Renal pelvis (tissue), 1 donor: ENCODE measurements at regions not wholly inside any gene's neighbourhood (a gene's known extent, or its start where the extent isn't known, plus 50 kb on each side); places are given as distances from the start of the nearest gene placed in this dataset.

ENCODE experiments used
- DNase-seq: peaks from one replicate; pipeline ENCODE4 v3.0.0-alpha.2; 2013

GRCh38 chr2:144079803-144080202 is 440.1 kb downstream of the ZEB2 start:
- DNase-seq, result no peak

- peak; percentile 48 for DNase-seq
Measured at GRCh38 chr2:144078802-144079724, 440.9 kb downstream of the ZEB2 start.

- DNase-seq, result peak; percentile 77
Measured at GRCh38 chr2:144078106-144078505, 441.8 kb downstream of the ZEB2 start.

GRCh38 chr2:144074450-144074849 is 445.5 kb downstream of the ZEB2 start:
- DNase-seq, result no peak

- peak; percentile 41 for DNase-seq
Measured at GRCh38 chr2:144071461-144071860, 448.5 kb downstream of the ZEB2 start.

- DNase-seq, result no peak
Measured at GRCh38 chr2:144067506-144067905, 452.4 kb downstream of the ZEB2 start.

GRCh38 chr2:144063602-144064001 is 456.3 kb downstream of the ZEB2 start:
- no peak for DNase-seq

- DNase-seq, result no peak
Measured at GRCh38 chr2:144054911-144055310, 465.0 kb downstream of the ZEB2 start.

GRCh38 chr2:144052083-144052482 is 467.8 kb downstream of the ZEB2 start:
- no peak for DNase-seq

- no peak for DNase-seq
Measured at GRCh38 chr2:144049137-144049536, 470.8 kb downstream of the ZEB2 start.

GRCh38 chr2:144048631-144049060 is 471.3 kb downstream of the ZEB2 start:
- DNase-seq, result no peak

GRCh38 chr2:144042751-144043150 is 477.2 kb downstream of the ZEB2 start:
- DNase-seq, result no peak

- DNase-seq, result no peak
Measured at GRCh38 chr2:144041612-144042011, 478.3 kb downstream of the ZEB2 start.

GRCh38 chr2:144040834-144041233 is 479.1 kb downstream of the ZEB2 start:
- no peak for DNase-seq

GRCh38 chr2:144032566-144032965 is 487.4 kb downstream of the ZEB2 start:
- no peak for DNase-seq

GRCh38 chr2:144030791-144031190 is 489.1 kb downstream of the ZEB2 start:
- DNase-seq, result no peak

- DNase-seq, result no peak
Measured at GRCh38 chr2:144027593-144027992, 492.3 kb downstream of the ZEB2 start.

- peak; percentile 42 for DNase-seq
Measured at GRCh38 chr2:144026753-144027152, 493.2 kb downstream of the ZEB2 start.

- DNase-seq, result no peak
Measured at GRCh38 chr2:144020047-144020446, 499.9 kb downstream of the ZEB2 start.

- no peak for DNase-seq
Measured at GRCh38 chr2:144015655-144016245, 504.2 kb downstream of the ZEB2 start.

GRCh38 chr2:144015036-144015435 is 504.9 kb downstream of the ZEB2 start:
- DNase-seq, result no peak

- DNase-seq, result no peak
Measured at GRCh38 chr2:144014103-144014502, 505.8 kb downstream of the ZEB2 start.

- DNase-seq, result no peak
Measured at GRCh38 chr2:144012304-144012703, 507.6 kb downstream of the ZEB2 start.
